ENCODE measurements at regions not wholly inside any gene's neighbourhood (a gene's known extent, or its start where the extent isn't known, plus 50 kb on each side); places are given as distances from the start of the nearest gene placed in this dataset.

GRCh38 chr12:17137396-17137795, 531.4 kb upstream of the LMO3 start:
- TF ChIP-seq PATZ1 (CRISPR knock-in tag; IDR thresholded peaks at IDR 0.05; ENCODE audit: borderline replicate concordance) (no peak), ARNTL (CRISPR knock-in tag; IDR thresholded peaks at IDR 0.05; ENCODE audit: borderline replicate concordance, low read depth) (no peak), ESRRG (CRISPR knock-in tag; IDR thresholded peaks at IDR 0.05) (no peak), RARB (CRISPR knock-in tag; IDR thresholded peaks at IDR 0.05) (no peak), OSR1 (CRISPR knock-in tag; IDR thresholded peaks at IDR 0.05) (no peak), ZC3H10 (CRISPR knock-in tag; IDR thresholded peaks at IDR 0.05) (no peak), SNAI2 (CRISPR knock-in tag; IDR thresholded peaks at IDR 0.05) (no peak), POU6F1 (CRISPR knock-in tag; IDR thresholded peaks at IDR 0.05; ENCODE audit: borderline replicate concordance, low read depth) (no peak), CREB5 (CRISPR knock-in tag; IDR thresholded peaks at IDR 0.05; ENCODE audit: low read depth) (no peak), ISL1 (CRISPR knock-in tag; IDR thresholded peaks at IDR 0.05) (no peak), TOX (CRISPR knock-in tag; IDR thresholded peaks at IDR 0.05; ENCODE audit: borderline replicate concordance) (no peak), PPARA (CRISPR knock-in tag; IDR thresholded peaks at IDR 0.05; ENCODE audit: borderline replicate concordance) (no peak), TSHZ2 (CRISPR knock-in tag; IDR thresholded peaks at IDR 0.05) (no peak), ZFP3 (CRISPR knock-in tag; IDR thresholded peaks at IDR 0.05) (no peak)

All from SK-N-SH treated with all-trans-retinoic acid at 6 μM for 48 hours (cell line).